T47D (cell line): ENCODE measurements at regions not wholly inside any gene's neighbourhood (a gene's known extent, or its start where the extent isn't known, plus 50 kb on each side); places are given as distances from the start of the nearest gene placed in this dataset.

Experiments used
- DNase-seq, 2 experiments: peaks; one replicate each; pipeline versions ENCODE4 v3.0.0 to v3.0.0-alpha.2; 2011 to 2012; ENCODE audit warnings: low read depth in 1 of 2, low spot score in 1 of 2
- JUND ChIP-seq: IDR thresholded peaks from 2 replicates; pipeline ENCODE4 v1.6.1; 2012; ENCODE audit warnings: low read depth
- in situ Hi-C: cut with HindIII; loops from 2 replicates; pipeline ENCODE4 v1.10.0; 2016; ENCODE audit warnings: low sequenced_read_pairs, low pct_unique_long_range_greater_than_20kb

DNA sequence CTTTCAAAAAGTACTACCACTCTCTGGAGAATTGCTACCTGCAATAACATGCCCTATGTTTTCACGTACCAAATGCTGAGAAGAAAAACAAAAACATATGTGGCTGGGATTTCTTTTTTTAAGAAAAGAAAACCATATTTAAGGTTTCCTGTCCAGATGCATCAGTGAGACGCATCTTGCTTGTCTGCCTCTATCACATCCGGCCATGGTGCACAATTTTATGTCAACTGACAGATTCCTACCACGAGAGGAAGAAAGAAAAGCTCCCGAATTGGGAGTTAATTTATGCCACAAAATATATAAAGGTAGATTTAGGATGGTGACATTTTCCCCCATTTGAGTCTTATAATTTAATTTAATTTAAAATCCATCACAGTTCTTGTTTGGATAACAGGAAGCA, 62.3 kb upstream of the COL24A1 start:
- TF ChIP-seq JUND: no peak
- in situ Hi-C loops: no loop called here
- no peak for DNase-seq

DNA sequence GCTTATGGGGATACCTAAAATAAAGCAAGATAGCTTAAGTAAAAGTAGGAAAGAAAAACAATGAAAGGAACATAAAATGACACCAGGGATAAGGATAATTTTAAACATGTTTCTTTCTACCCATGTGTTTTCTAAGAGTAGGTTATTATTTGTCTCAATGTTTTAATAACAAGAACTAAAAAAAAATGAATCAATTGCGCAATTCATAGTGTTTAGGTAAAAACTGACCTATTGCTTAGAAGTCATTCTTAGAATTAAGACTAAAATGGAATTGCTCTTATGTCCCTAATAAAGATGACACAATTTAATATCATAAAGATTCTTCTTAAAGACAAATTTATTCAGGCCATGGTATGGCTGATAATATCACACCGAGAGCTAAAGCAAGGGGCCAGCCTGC, 58.0 kb upstream of the COL24A1 start:
- DNase-seq: no peak
- TF ChIP-seq JUND: no peak
- in situ Hi-C loops: no loop called here

DNA sequence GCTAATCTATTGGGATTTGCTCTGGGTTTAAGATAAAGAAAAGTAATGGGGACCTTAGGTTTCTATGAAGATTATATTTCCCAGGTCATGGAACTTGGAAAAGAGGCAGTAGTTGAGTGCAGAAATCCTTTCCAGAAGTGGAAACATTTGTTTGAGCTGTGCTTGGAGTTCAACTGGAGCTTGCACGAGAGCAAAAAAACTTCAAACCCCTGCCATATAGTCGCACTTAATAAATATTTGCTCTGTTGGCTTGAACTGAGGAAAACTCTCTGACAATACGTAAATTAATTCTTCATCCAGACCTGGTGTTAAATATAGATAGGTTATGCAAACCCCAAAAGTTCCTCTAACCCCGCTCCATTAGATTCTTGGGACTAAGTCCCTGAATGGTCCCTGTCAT, 52.8 kb upstream of the COL24A1 start:
- TF ChIP-seq JUND: no peak
- DNase-seq: no peak
- in situ Hi-C loops: no loop called here

DNA sequence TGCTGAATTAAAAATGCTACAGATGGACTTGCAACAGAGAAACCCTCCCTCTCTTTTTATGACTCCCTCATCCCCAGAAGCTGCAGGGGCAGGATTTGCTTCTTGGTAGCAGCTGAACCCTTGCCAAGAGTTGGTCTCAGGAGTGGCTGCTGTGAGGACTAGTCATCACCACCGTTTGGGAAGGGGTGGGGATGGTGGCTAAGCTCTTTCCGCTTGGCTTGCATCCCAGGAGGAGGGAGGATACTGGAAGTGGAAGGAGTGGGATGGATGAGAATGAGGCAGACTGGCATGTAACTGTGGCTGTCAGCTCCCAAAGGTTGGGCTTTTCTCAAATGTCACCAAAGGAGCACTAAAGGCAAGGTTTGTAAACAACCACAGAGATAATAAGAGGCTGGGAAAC, 50.8 kb upstream of the COL24A1 start:
- no peak for TF ChIP-seq JUND
- no peak for DNase-seq
- in situ Hi-C loops: no loop called here
